Mesenchymal stem cell (in vitro differentiated cells and primary cell): ENCODE measurements at regions not wholly inside any gene's neighbourhood (a gene's known extent, or its start where the extent isn't known, plus 50 kb on each side); places are given as distances from the start of the nearest gene placed in this dataset.

Source experiments
- DNase-seq: peaks from one replicate; pipeline ENCODE4 v3.0.0-alpha.2; 2013
- H2AFZ ChIP-seq: one replicate; pipeline ENCODE4 v1.6.1; 2013; ENCODE audit warnings: low read depth, mild to moderate bottlenecking, control low read depth, inconsistent platforms, low read length, moderate library complexity
- H2AK5ac ChIP-seq: 2 replicates; pipeline ENCODE4 v1.6.1; 2013; ENCODE audit warnings: low read length, moderate library complexity, mild to moderate bottlenecking, inconsistent platforms; ENCODE audit not compliant: severe bottlenecking
- H2BK120ac ChIP-seq: one replicate; pipeline ENCODE4 v1.6.1; 2013; ENCODE audit warnings: low read depth, mild to moderate bottlenecking, inconsistent platforms, low read length, moderate library complexity
- H2BK12ac ChIP-seq, 2 experiments: one replicate each; pipeline ENCODE4 v1.6.1; 2013; ENCODE audit warnings: inconsistent platforms in 2 of 2, low read length in 2 of 2, mild to moderate bottlenecking in 2 of 2, moderate library complexity in 2 of 2, control low read depth in 1 of 2
- H2BK15ac ChIP-seq: one replicate; pipeline ENCODE4 v1.6.1; 2013; ENCODE audit warnings: mild to moderate bottlenecking, low read depth, inconsistent platforms; ENCODE audit not compliant: poor library complexity, severe bottlenecking
- H2BK5ac ChIP-seq: 2 replicates; pipeline ENCODE4 v1.6.1; 2013; ENCODE audit warnings: low read depth, mild to moderate bottlenecking, low read length, control low read depth, inconsistent platforms; ENCODE audit not compliant: poor library complexity, severe bottlenecking
- H3K14ac ChIP-seq, 2 experiments: one replicate each; pipeline ENCODE4 v1.6.1; 2013; ENCODE audit warnings: inconsistent platforms in 2 of 2, low read length in 2 of 2, control low read depth in 1 of 2, mild to moderate bottlenecking in 1 of 2, moderate library complexity in 1 of 2
- H3K18ac ChIP-seq, 2 experiments: one replicate each; pipeline ENCODE4 v1.6.1; 2013; ENCODE audit warnings: inconsistent platforms in 2 of 2, low read length in 2 of 2, control low read depth in 1 of 2, low read depth in 1 of 2, mild to moderate bottlenecking in 1 of 2
- H3K23ac ChIP-seq, 2 experiments: one replicate each; pipeline ENCODE4 v1.6.1; 2013; ENCODE audit warnings: inconsistent platforms in 2 of 2, low read length in 2 of 2, mild to moderate bottlenecking in 2 of 2, moderate library complexity in 2 of 2, control low read depth in 1 of 2
- H3K27ac ChIP-seq: 2 replicates; pipeline ENCODE4 v1.5.1; 2013; ENCODE audit warnings: mild to moderate bottlenecking, moderate library complexity, low read length, control low read depth, inconsistent platforms; ENCODE audit not compliant: poor library complexity, severe bottlenecking
- H3K27me3 ChIP-seq, 2 experiments: 2 replicates each; pipeline versions ENCODE4 v1.6.1 to v1.7.0; 2013; ENCODE audit warnings: low read length in 2 of 2, mild to moderate bottlenecking in 2 of 2, moderate library complexity in 2 of 2, control low read depth in 1 of 2, inconsistent platforms in 1 of 2; ENCODE audit not compliant: control insufficient read depth in 1 of 2, insufficient read depth in 1 of 2
- H3K36me3 ChIP-seq, 2 experiments: 2 replicates each; pipeline versions ENCODE4 v1.6.1 to v1.7.0; 2013; ENCODE audit warnings: low read length in 2 of 2, control low read depth in 1 of 2, inconsistent platforms in 1 of 2, low read depth in 1 of 2, mild to moderate bottlenecking in 1 of 2; ENCODE audit not compliant: insufficient read depth in 2 of 2, control insufficient read depth in 1 of 2
- H3K4ac ChIP-seq, 2 experiments: one replicate each; pipeline ENCODE4 v1.6.1; 2013; ENCODE audit warnings: inconsistent platforms in 2 of 2, low read length in 2 of 2, mild to moderate bottlenecking in 2 of 2, moderate library complexity in 2 of 2, control low read depth in 1 of 2, low read depth in 1 of 2
- H3K4me1 ChIP-seq: 2 replicates; pipeline ENCODE4 v1.6.1; 2013; ENCODE audit warnings: low read depth, low read length, control low read depth; ENCODE audit not compliant: control insufficient read depth, insufficient read depth
- H3K4me2 ChIP-seq: 2 replicates; pipeline ENCODE4 v1.6.1; 2013; ENCODE audit warnings: low read length, mild to moderate bottlenecking, inconsistent platforms; ENCODE audit not compliant: poor library complexity, severe bottlenecking
- H3K4me3 ChIP-seq, 2 experiments: 2 replicates each; pipeline versions ENCODE4 v1.5.1 to v1.7.0; 2013; ENCODE audit warnings: low read length in 2 of 2, mild to moderate bottlenecking in 2 of 2, control low read depth in 1 of 2, low read depth in 1 of 2; ENCODE audit not compliant: insufficient read depth in 1 of 2
- H3K79me1 ChIP-seq: replicated peaks from 2 replicates; pipeline ENCODE4 v1.6.1; 2013; ENCODE audit warnings: mild to moderate bottlenecking, control low read depth, low read length, inconsistent platforms; ENCODE audit not compliant: poor library complexity, severe bottlenecking
- H3K9ac ChIP-seq: 2 replicates; pipeline ENCODE4 v1.7.0; 2013; ENCODE audit warnings: mild to moderate bottlenecking, low read length, moderate library complexity
- H3K9me3 ChIP-seq: 2 replicates; pipeline ENCODE4 v1.7.0; 2013; ENCODE audit warnings: mild to moderate bottlenecking, low read length; ENCODE audit not compliant: control insufficient read depth
- H4K8ac ChIP-seq: one replicate; pipeline ENCODE4 v1.6.1; 2013; ENCODE audit warnings: inconsistent platforms, mild to moderate bottlenecking, low read length, moderate library complexity
- H4K91ac ChIP-seq: one replicate; pipeline ENCODE4 v1.6.1; 2013; ENCODE audit warnings: mild to moderate bottlenecking, low read length, inconsistent platforms
- WGBS: methylation state at CpG from one replicate; pipeline ENCODE4 v1.1.7; 2013; ENCODE audit warnings: mixed read lengths; 5-methylcytosine and 5-hydroxymethylcytosine counted together

DNA sequence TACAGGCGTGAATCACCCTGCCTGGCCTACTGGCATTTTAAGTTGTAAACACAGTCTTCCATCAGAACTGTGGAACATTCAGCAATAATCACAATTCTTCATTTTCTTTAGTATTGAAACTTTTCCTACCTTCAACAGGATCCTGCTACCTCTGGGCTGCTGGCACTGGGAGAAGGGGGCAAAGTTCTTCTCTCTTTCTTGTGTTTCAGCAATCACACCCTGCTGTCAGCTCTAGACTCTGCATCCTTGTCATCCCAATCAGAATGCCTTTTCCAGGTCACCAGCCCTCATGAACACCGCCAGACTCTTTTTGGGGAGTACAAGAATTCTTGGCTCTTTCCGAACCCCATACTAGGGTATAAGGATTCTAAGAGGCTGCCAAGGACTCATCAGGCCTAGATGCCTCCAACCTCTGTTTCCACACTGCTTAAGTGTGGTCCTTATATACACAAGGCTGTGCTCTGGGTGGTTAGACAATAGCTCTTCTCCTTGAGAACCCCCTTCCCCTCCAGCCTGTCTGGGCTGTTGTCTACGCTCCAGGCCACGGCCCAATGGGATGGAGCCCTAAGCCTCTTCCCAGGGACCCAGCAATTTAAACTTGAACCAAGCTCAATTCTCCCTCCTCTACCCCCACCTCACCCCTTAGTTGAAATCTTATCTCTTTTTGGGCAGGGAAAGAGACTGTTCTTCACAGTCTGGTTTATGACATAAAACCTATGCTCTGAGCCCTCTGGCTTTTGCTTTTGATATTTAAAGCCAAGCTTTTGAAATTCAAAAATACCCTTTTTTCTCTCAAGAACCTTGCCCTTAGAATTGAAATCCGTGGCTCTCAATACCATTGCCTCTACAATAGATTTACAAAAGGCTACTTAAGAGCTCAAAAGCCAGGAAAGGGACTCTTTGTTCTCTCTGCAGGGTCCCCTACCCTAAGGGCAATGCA, 327.4 kb downstream of the BUD13 start:
- Histone ChIP-seq H3K18ac (no peak overlapping the region), H3K27me3 (no peaks in the 10 kb centered on the region), H2BK15ac (no peak overlapping the region), H3K4ac (no peak overlapping the region), H2BK5ac (no peak overlapping the region), H4K8ac (no peak overlapping the region), H3K9ac (no peak overlapping the region), H2AK5ac (no peak overlapping the region), H2AFZ (no peak overlapping the region), H3K4me3 (no peak overlapping the region), H3K27ac (no peak overlapping the region), H3K14ac (no peak overlapping the region), H3K36me3 (no peaks in the 10 kb centered on the region), H3K4me1 (no peaks in the 10 kb centered on the region), H3K79me1 (no peaks in the 10 kb centered on the region), H3K9me3 (peaks cover 5% of the 10 kb centered on the region), H3K4me2 (no peak overlapping the region), H2BK120ac (no peak overlapping the region), H4K91ac (no peak overlapping the region), H3K23ac (no peak overlapping the region), H2BK12ac (no peak overlapping the region)
- WGBS: 53% methylated on average over 6 of the region's 6 CpGs
- DNase-seq: no peak

GRCh38 chr11:116442238-116442752, 330.5 kb downstream of the BUD13 start:
- H3K4me3 ChIP-seq: no peak overlapping the region
- no peak overlapping the region for H2AK5ac ChIP-seq
- H3K27me3 ChIP-seq: peaks cover 0 to 4% of the 10 kb centered on the region in 2 experiments
- H3K14ac ChIP-seq: no peak overlapping the region
- H3K36me3 ChIP-seq: no peaks in the 10 kb centered on the region
- no peak overlapping the region for H2BK15ac ChIP-seq
- H2BK120ac ChIP-seq: no peak overlapping the region
- H3K4me2 ChIP-seq: no peak overlapping the region
- no peak overlapping the region for H2BK12ac ChIP-seq
- H2AFZ ChIP-seq: no peak overlapping the region
- H2BK5ac ChIP-seq: no peak overlapping the region
- no peak overlapping the region for H3K18ac ChIP-seq
- peaks cover 7% of the 10 kb centered on the region for H3K9me3 ChIP-seq
- H3K79me1 ChIP-seq: no peaks in the 10 kb centered on the region
- no peak for DNase-seq
- no peak overlapping the region for H3K27ac ChIP-seq
- H3K4ac ChIP-seq: no peak overlapping the region
- no peak overlapping the region for H4K91ac ChIP-seq
- no peak overlapping the region for H3K9ac ChIP-seq
- H3K23ac ChIP-seq: no peak overlapping the region
- H3K4me1 ChIP-seq: no peaks in the 10 kb centered on the region
- no peak overlapping the region for H4K8ac ChIP-seq

- no peaks in the 10 kb centered on the region for H3K79me1 ChIP-seq
- no peak overlapping the region for H2BK12ac ChIP-seq
- H3K4ac ChIP-seq: no peak overlapping the region
These were observed 333.5 kb downstream of the BUD13 start for GRCh38 chr11:116439361-116439677.

GRCh38 chr11:116438651-116439360, 334.0 kb downstream of the BUD13 start:
- H2BK15ac ChIP-seq: no peak overlapping the region
- 76% methylated on average over 3 of the region's 6 CpGs for WGBS
- no peak overlapping the region for H3K4me2 ChIP-seq
- no peak overlapping the region for H2BK120ac ChIP-seq
- no peak overlapping the region for H4K91ac ChIP-seq
- no peak overlapping the region for H3K27ac ChIP-seq
- no peak overlapping the region for H3K23ac ChIP-seq
- no peak overlapping the region for H4K8ac ChIP-seq
- no peak overlapping the region for H3K4me3 ChIP-seq
- H3K36me3 ChIP-seq: no peaks in the 10 kb centered on the region
- H3K18ac ChIP-seq: no peak overlapping the region
- peaks cover 7% of the 10 kb centered on the region for H3K9me3 ChIP-seq
- H2AK5ac ChIP-seq: no peak overlapping the region
- no peak overlapping the region for H3K4ac ChIP-seq
- DNase-seq: no peak
- H3K79me1 ChIP-seq: no peaks in the 10 kb centered on the region
- H3K14ac ChIP-seq: no peak overlapping the region
- H2BK5ac ChIP-seq: no peak overlapping the region
- H3K4me1 ChIP-seq: no peaks in the 10 kb centered on the region
- no peak overlapping the region for H3K9ac ChIP-seq
- H3K27me3 ChIP-seq: peaks cover 0 to 13% of the 10 kb centered on the region in 2 experiments
- no peak overlapping the region for H2BK12ac ChIP-seq
- H2AFZ ChIP-seq: no peak overlapping the region

More at GRCh38 chr11:116439361-116439677, 333.5 kb downstream of the BUD13 start:
- Histone ChIP-seq H3K14ac (no peak overlapping the region), H3K4me2 (no peak overlapping the region), H4K8ac (no peak overlapping the region), H2BK120ac (no peak overlapping the region), H2BK5ac (no peak overlapping the region), H2BK15ac (no peak overlapping the region), H3K27ac (no peak overlapping the region), H3K4me3 (no peak overlapping the region), H4K91ac (no peak overlapping the region), H3K27me3 (peaks cover 0 to 9% of the 10 kb centered on the region in 2 experiments), H3K23ac (no peak overlapping the region), H3K9me3 (peaks cover 7% of the 10 kb centered on the region), H3K9ac (no peak overlapping the region), H2AFZ (no peak overlapping the region), H3K18ac (no peak overlapping the region), H3K36me3 (no peaks in the 10 kb centered on the region), H3K4me1 (no peaks in the 10 kb centered on the region), H2AK5ac (no peak overlapping the region)
- no peak for DNase-seq
